B cell (primary cell): ENCODE measurements at regions not wholly inside any gene's neighbourhood (a gene's known extent, or its start where the extent isn't known, plus 50 kb on each side); places are given as distances from the start of the nearest gene placed in this dataset.

Source experiments
- EZH2 ChIP-seq: IDR thresholded peaks from 2 replicates; pipeline ENCODE4 v1.6.1; 2012; ENCODE audit warnings: borderline replicate concordance, low read depth, mild to moderate bottlenecking, moderate library complexity, low read length; ENCODE audit not compliant: insufficient read depth, poor library complexity, severe bottlenecking
- TF ChIP-seq, protein P1 (sequence below): fragments of 200-600 bp; IDR thresholded peaks from one replicate; pipeline ENCODE4 v1.8.0; 2022; ENCODE audit warnings: antibody characterized with exemption, mild to moderate bottlenecking

DNA sequence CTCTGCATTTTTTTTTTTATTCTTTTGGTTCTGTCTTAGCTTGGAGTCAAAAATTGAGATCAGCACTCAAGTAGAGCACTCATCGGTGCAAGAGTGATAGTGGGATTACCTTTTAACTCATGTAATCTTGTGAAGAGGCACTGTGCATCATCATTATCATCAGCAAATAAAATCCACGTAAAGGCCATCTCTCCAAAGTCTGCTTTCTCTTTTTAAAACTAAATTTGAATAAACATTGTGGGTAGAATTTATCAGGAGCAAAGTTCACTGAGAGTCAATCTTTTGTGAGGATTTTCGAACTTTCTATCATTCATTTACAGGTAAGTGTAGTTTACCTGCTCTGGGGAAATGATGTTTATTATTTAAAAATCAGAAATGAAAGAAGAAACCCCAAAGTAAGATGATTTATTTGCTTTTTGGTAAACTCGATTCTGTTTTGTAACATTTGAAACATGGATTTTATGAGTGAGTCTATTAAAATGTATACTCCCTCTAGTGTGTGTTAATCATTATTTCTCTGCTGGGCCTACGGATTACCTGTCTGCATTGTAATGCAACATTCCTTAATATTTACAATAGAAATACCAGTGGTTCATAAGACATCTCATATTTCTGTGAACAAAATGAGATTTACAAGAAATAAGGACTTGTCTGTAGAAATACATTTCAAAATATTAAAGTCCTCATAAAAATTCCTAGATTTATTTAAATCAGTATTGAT is 327.7 kb upstream of the NAALADL2 start:
- TF ChIP-seq, protein P1, sequence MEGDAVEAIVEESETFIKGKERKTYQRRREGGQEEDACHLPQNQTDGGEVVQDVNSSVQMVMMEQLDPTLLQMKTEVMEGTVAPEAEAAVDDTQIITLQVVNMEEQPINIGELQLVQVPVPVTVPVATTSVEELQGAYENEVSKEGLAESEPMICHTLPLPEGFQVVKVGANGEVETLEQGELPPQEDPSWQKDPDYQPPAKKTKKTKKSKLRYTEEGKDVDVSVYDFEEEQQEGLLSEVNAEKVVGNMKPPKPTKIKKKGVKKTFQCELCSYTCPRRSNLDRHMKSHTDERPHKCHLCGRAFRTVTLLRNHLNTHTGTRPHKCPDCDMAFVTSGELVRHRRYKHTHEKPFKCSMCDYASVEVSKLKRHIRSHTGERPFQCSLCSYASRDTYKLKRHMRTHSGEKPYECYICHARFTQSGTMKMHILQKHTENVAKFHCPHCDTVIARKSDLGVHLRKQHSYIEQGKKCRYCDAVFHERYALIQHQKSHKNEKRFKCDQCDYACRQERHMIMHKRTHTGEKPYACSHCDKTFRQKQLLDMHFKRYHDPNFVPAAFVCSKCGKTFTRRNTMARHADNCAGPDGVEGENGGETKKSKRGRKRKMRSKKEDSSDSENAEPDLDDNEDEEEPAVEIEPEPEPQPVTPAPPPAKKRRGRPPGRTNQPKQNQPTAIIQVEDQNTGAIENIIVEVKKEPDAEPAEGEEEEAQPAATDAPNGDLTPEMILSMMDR = no peak
- no peak for TF ChIP-seq EZH2
